ENCODE measurements at regions not wholly inside any gene's neighbourhood (a gene's known extent, or its start where the extent isn't known, plus 50 kb on each side); places are given as distances from the start of the nearest gene placed in this dataset.
"Not testable (repeated sequence)": the region's sequence is repeated elsewhere in the genome, so short reads cannot be mapped to it uniquely, and the experiment has no call there.

- no peak for DNase-seq (ENCODE audit: low read depth in 2 of 2)
These were observed 616.0 kb upstream of the NR5A2 start for GRCh38 chr1:199411506-199411905.

GRCh38 chr1:199422206-199422605, 605.3 kb upstream of the NR5A2 start:
- DNase-seq (ENCODE audit: low read depth in 2 of 2): no peak

GRCh38 chr1:199447906-199448305, 579.6 kb upstream of the NR5A2 start:
- no peak for DNase-seq (ENCODE audit: low read depth in 2 of 2)

- no peak for DNase-seq (ENCODE audit: low read depth in 2 of 2)
These were observed 578.9 kb upstream of the NR5A2 start for GRCh38 chr1:199448646-199449045.

- no peak for DNase-seq (ENCODE audit: low read depth in 2 of 2)
These were observed 578.3 kb upstream of the NR5A2 start for GRCh38 chr1:199449221-199449620.

- no peak for DNase-seq (ENCODE audit: low read depth in 2 of 2)
These were observed 577.8 kb upstream of the NR5A2 start for GRCh38 chr1:199449681-199450080.

GRCh38 chr1:199452627-199453026, 574.9 kb upstream of the NR5A2 start:
- DNase-seq (ENCODE audit: low read depth in 2 of 2): no peak

- no peak for DNase-seq (ENCODE audit: low read depth in 2 of 2)
These were observed 573.8 kb upstream of the NR5A2 start for GRCh38 chr1:199453723-199454122.

- no peak for DNase-seq (ENCODE audit: low read depth in 2 of 2)
These were observed 566.6 kb upstream of the NR5A2 start for GRCh38 chr1:199460933-199461332.

- peak in 1 of 2 donors; percentile 4 for DNase-seq (ENCODE audit: low read depth in 2 of 2)
These were observed 563.9 kb upstream of the NR5A2 start for GRCh38 chr1:199463521-199464127.

GRCh38 chr1:199466961-199467360, 560.5 kb upstream of the NR5A2 start:
- no peak for DNase-seq (ENCODE audit: low read depth in 2 of 2)

GRCh38 chr1:199472018-199472417, 555.5 kb upstream of the NR5A2 start:
- no peak for DNase-seq (ENCODE audit: low read depth in 2 of 2)

GRCh38 chr1:199472978-199473377, 554.5 kb upstream of the NR5A2 start:
- DNase-seq (ENCODE audit: low read depth in 2 of 2): no peak

GRCh38 chr1:199474738-199475137, 552.8 kb upstream of the NR5A2 start:
- no peak for DNase-seq (ENCODE audit: low read depth in 2 of 2)

GRCh38 chr1:199482426-199482825, 545.1 kb upstream of the NR5A2 start:
- DNase-seq (ENCODE audit: low read depth in 2 of 2): no peak

GRCh38 chr1:199489594-199489993, 537.9 kb upstream of the NR5A2 start:
- DNase-seq (ENCODE audit: low read depth in 2 of 2): no peak

- no peak for DNase-seq (ENCODE audit: low read depth in 2 of 2)
These were observed 536.6 kb upstream of the NR5A2 start for GRCh38 chr1:199490769-199491527.

GRCh38 chr1:199495432-199495831, 532.1 kb upstream of the NR5A2 start:
- no peak for DNase-seq (ENCODE audit: low read depth in 2 of 2)

- DNase-seq (ENCODE audit: low read depth in 2 of 2): not testable (repeated sequence)
These were observed 528.7 kb upstream of the NR5A2 start for GRCh38 chr1:199498802-199499201.

GRCh38 chr1:199508072-199508471, 519.4 kb upstream of the NR5A2 start:
- no peak for DNase-seq (ENCODE audit: low read depth in 2 of 2)

- DNase-seq (ENCODE audit: low read depth in 2 of 2): no peak
These were observed 518.9 kb upstream of the NR5A2 start for GRCh38 chr1:199508653-199509052.

- DNase-seq (ENCODE audit: low read depth in 2 of 2): no peak
These were observed 518.1 kb upstream of the NR5A2 start for GRCh38 chr1:199509456-199509855.

GRCh38 chr1:199510314-199510713, 517.2 kb upstream of the NR5A2 start:
- no peak for DNase-seq (ENCODE audit: low read depth in 2 of 2)
